ENCODE measurements at regions not wholly inside any gene's neighbourhood (a gene's known extent, or its start where the extent isn't known, plus 50 kb on each side); places are given as distances from the start of the nearest gene placed in this dataset.

- Mint-ChIP-seq H3K27me3 (ENCODE audit: low read depth in 2 of 2) (no peaks in the 10 kb centered on the region), H3K4me1 (no peaks in the 10 kb centered on the region), H3K27ac (no peak overlapping the region), H3K4me3 (no peak overlapping the region), H3K36me3 (peaks cover 10% of the 10 kb centered on the region), H3K9me3 (peaks cover 13 to 20% of the 10 kb centered on the region in 2 donors)
- no peaks in the 10 kb centered on the region for H3K4me1 ChIP-seq (ENCODE audit: control insufficient read depth, insufficient read depth, low read length)
- intact Hi-C loops (cut with micrococcal nuclease), result no loop called here
- H3K9me3 ChIP-seq (ENCODE audit: control insufficient read depth, insufficient read depth, low read length), result peaks cover 7% of the 10 kb centered on the region
- TF ChIP-seq CTCF (IDR thresholded peaks at IDR 0.05), result no peak
- ATAC-seq (peak in 1 of 3 donors; percentile 46), DNase-seq (no peak)
- no peaks in the 10 kb centered on the region for H3K27me3 ChIP-seq (ENCODE audit: control insufficient read depth, insufficient read depth, low read length)
- H3K4me3 ChIP-seq (ENCODE audit: low read length), result no peak overlapping the region
- H3K36me3 ChIP-seq (ENCODE audit: control insufficient read depth, insufficient read depth, low read length), result no peaks in the 10 kb centered on the region
- WGBS (ENCODE audit: insufficient coverage), result 87% methylated on average over 7 of the region's 7 CpGs
- no peak overlapping the region for H3K27ac ChIP-seq (ENCODE audit: low read length)
These were observed 73.0 kb upstream of the LRRC4C start for GRCh38 chr11:41532413-41532812.

- intact Hi-C loops (cut with micrococcal nuclease), result no loop called here
- ATAC-seq, result no peak
- TF ChIP-seq CTCF (IDR thresholded peaks at IDR 0.05), result no peak
These were observed 74.3 kb upstream of the LRRC4C start for GRCh38 chr11:41533761-41534160.

GRCh38 chr11:41534391-41534790 lies 74.9 kb upstream of the LRRC4C start:
- Mint-ChIP-seq H3K27ac (no peak overlapping the region), H3K27me3 (ENCODE audit: low read depth in 2 of 2) (no peaks in the 10 kb centered on the region), H3K36me3 (peaks cover 4% of the 10 kb centered on the region), H3K4me3 (no peak overlapping the region), H3K4me1 (no peaks in the 10 kb centered on the region), H3K9me3 (peaks cover 13 to 24% of the 10 kb centered on the region in 2 donors)
- H3K36me3 ChIP-seq (ENCODE audit: control insufficient read depth, insufficient read depth, low read length), result no peaks in the 10 kb centered on the region
- intact Hi-C loops (cut with micrococcal nuclease), result no loop called here
- 50% methylated on average over 3 of the region's 4 CpGs for WGBS (ENCODE audit: insufficient coverage)
- DNase-seq (no peak), ATAC-seq (no peak)
- peaks cover 7% of the 10 kb centered on the region for H3K9me3 ChIP-seq (ENCODE audit: control insufficient read depth, insufficient read depth, low read length)
- H3K27me3 ChIP-seq (ENCODE audit: control insufficient read depth, insufficient read depth, low read length), result no peaks in the 10 kb centered on the region
- H3K27ac ChIP-seq (ENCODE audit: low read length), result no peak overlapping the region
- H3K4me1 ChIP-seq (ENCODE audit: control insufficient read depth, insufficient read depth, low read length), result no peaks in the 10 kb centered on the region
- H3K4me3 ChIP-seq (ENCODE audit: low read length), result no peak overlapping the region
- no peak for TF ChIP-seq CTCF (IDR thresholded peaks at IDR 0.05)

More at GRCh38 chr11:41533761-41534160, 74.3 kb upstream of the LRRC4C start:
- Histone ChIP-seq H3K4me1 (ENCODE audit: control insufficient read depth, insufficient read depth, low read length) (no peaks in the 10 kb centered on the region), H3K9me3 (ENCODE audit: control insufficient read depth, insufficient read depth, low read length) (peaks cover 7% of the 10 kb centered on the region), H3K27me3 (ENCODE audit: control insufficient read depth, insufficient read depth, low read length) (no peaks in the 10 kb centered on the region), H3K4me3 (ENCODE audit: low read length) (no peak overlapping the region), H3K27ac (ENCODE audit: low read length) (no peak overlapping the region), H3K36me3 (ENCODE audit: control insufficient read depth, insufficient read depth, low read length) (no peaks in the 10 kb centered on the region)
- H3K4me3 Mint-ChIP-seq, result no peak overlapping the region
- H3K36me3 Mint-ChIP-seq, result peaks cover 10% of the 10 kb centered on the region
- H3K27ac Mint-ChIP-seq, result no peak overlapping the region
- H3K9me3 Mint-ChIP-seq, result peaks cover 17 to 24% of the 10 kb centered on the region in 2 donors
- DNase-seq, result no peak
- no peaks in the 10 kb centered on the region for H3K27me3 Mint-ChIP-seq (ENCODE audit: low read depth in 2 of 2)
- WGBS (ENCODE audit: insufficient coverage), result 71% methylated on average over 1 of the region's 1 CpG
- H3K4me1 Mint-ChIP-seq, result no peaks in the 10 kb centered on the region

- Mint-ChIP-seq H3K4me1 (no peaks in the 10 kb centered on the region), H3K9me3 (peaks cover 10 to 23% of the 10 kb centered on the region in 2 donors), H3K36me3 (no peaks in the 10 kb centered on the region), H3K27ac (no peak overlapping the region), H3K27me3 (ENCODE audit: low read depth in 2 of 2) (no peaks in the 10 kb centered on the region), H3K4me3 (no peak overlapping the region)
- DNase-seq (no peak), ATAC-seq (no peak)
- TF ChIP-seq CTCF (IDR thresholded peaks at IDR 0.05), result no peak
- 57% methylated on average over 1 of the region's 2 CpGs for WGBS (ENCODE audit: insufficient coverage)
- H3K27me3 ChIP-seq (ENCODE audit: control insufficient read depth, insufficient read depth, low read length), result no peaks in the 10 kb centered on the region
- H3K4me3 ChIP-seq (ENCODE audit: low read length), result no peak overlapping the region
- no peak overlapping the region for H3K27ac ChIP-seq (ENCODE audit: low read length)
- H3K36me3 ChIP-seq (ENCODE audit: control insufficient read depth, insufficient read depth, low read length), result no peaks in the 10 kb centered on the region
- intact Hi-C loops (cut with micrococcal nuclease), result no loop called here
- no peaks in the 10 kb centered on the region for H3K4me1 ChIP-seq (ENCODE audit: control insufficient read depth, insufficient read depth, low read length)
- peaks cover 7% of the 10 kb centered on the region for H3K9me3 ChIP-seq (ENCODE audit: control insufficient read depth, insufficient read depth, low read length)
These were observed 75.4 kb upstream of the LRRC4C start for GRCh38 chr11:41534861-41535260.

Measured in natural killer cell (primary cell).